ENCODE measurements at regions not wholly inside any gene's neighbourhood (a gene's known extent, or its start where the extent isn't known, plus 50 kb on each side); places are given as distances from the start of the nearest gene placed in this dataset.

DNA sequence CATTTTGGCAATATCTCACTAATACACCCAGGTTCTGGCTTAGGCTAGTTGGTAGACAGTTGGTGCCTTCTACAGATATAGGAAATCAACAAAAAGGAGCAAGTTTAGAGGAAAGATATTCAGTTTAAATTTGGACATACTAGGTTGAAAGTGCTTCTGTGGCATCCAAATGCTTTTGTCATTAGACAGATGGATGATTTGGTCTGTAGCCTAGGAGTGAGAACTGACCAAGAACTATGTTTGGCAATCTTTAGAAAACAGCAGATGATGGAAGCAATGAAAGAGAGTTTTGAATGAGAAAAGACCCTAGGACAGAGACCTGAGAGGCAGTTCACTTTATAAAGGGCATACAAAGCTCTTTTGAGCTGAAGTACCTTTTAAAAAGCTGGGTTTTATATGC lies 201.3 kb upstream of the FSHR start:
- Mint-ChIP-seq H3K9me3 (peaks cover 1 to 15% (median 8%) of the 10 kb centered on the region in 7 donors), H3K36me3 (no peaks in the 10 kb centered on the region), H3K4me1 (peaks cover 0 to 6% (median 0%) of the 10 kb centered on the region in 4 donors), H3K27ac (no peak overlapping the region), H3K27me3 (no peaks in the 10 kb centered on the region), H3K4me3 (no peak overlapping the region)
- ATAC-seq (ENCODE audit: low read depth in 2 of 2) (no peak), DNase-seq (no peak)
- Histone ChIP-seq H3K36me3 (ENCODE audit: control insufficient read depth, insufficient read depth, low read length) (no peaks in the 10 kb centered on the region), H3K27ac (ENCODE audit: insufficient read depth, low read length, poor library complexity, severe bottlenecking) (no peak overlapping the region), H3K27me3 (ENCODE audit: control insufficient read depth, insufficient read depth, low read length) (no peaks in the 10 kb centered on the region), H3K4me1 (ENCODE audit: control insufficient read depth, insufficient read depth, low read length, poor library complexity, severe bottlenecking) (no peaks in the 10 kb centered on the region), H3K4me3 (ENCODE audit: low read depth, low read length) (no peak overlapping the region), H3K9me3 (ENCODE audit: control insufficient read depth in 2 of 2, low read length in 2 of 2) (no peaks in the 10 kb centered on the region)

- H3K4me3 ChIP-seq (ENCODE audit: low read depth, low read length), result no peak overlapping the region
- Mint-ChIP-seq H3K9me3 (peaks cover 0 to 8% (median 0%) of the 10 kb centered on the region in 7 donors), H3K27me3 (no peaks in the 10 kb centered on the region), H3K36me3 (no peaks in the 10 kb centered on the region), H3K27ac (no peak overlapping the region), H3K4me1 (no peaks in the 10 kb centered on the region), H3K4me3 (no peak overlapping the region)
- DNase-seq (no peak), ATAC-seq (ENCODE audit: low read depth in 2 of 2) (no peak)
- H3K36me3 ChIP-seq (ENCODE audit: control insufficient read depth, insufficient read depth, low read length), result no peaks in the 10 kb centered on the region
- no peak overlapping the region for H3K27ac ChIP-seq (ENCODE audit: insufficient read depth, low read length, poor library complexity, severe bottlenecking)
- no peaks in the 10 kb centered on the region for H3K4me1 ChIP-seq (ENCODE audit: control insufficient read depth, insufficient read depth, low read length, poor library complexity, severe bottlenecking)
- no peaks in the 10 kb centered on the region for H3K9me3 ChIP-seq (ENCODE audit: control insufficient read depth in 2 of 2, low read length in 2 of 2)
- no peaks in the 10 kb centered on the region for H3K27me3 ChIP-seq (ENCODE audit: control insufficient read depth, insufficient read depth, low read length)
Measured at GRCh38 chr2:49351560-49351959, 197.2 kb upstream of the FSHR start.

- ATAC-seq (ENCODE audit: low read depth in 2 of 2) (no peak), DNase-seq (no peak)
- H3K9me3 ChIP-seq (ENCODE audit: control insufficient read depth in 2 of 2, low read length in 2 of 2), result no peaks in the 10 kb centered on the region
- no peak overlapping the region for H3K4me3 ChIP-seq (ENCODE audit: low read depth, low read length)
- no peaks in the 10 kb centered on the region for H3K36me3 ChIP-seq (ENCODE audit: control insufficient read depth, insufficient read depth, low read length)
- Mint-ChIP-seq H3K27me3 (no peaks in the 10 kb centered on the region), H3K9me3 (peaks cover 0 to 8% (median 0%) of the 10 kb centered on the region in 7 donors), H3K27ac (no peak overlapping the region), H3K36me3 (no peaks in the 10 kb centered on the region), H3K4me3 (no peak overlapping the region), H3K4me1 (no peaks in the 10 kb centered on the region)
- H3K4me1 ChIP-seq (ENCODE audit: control insufficient read depth, insufficient read depth, low read length, poor library complexity, severe bottlenecking), result no peaks in the 10 kb centered on the region
- H3K27ac ChIP-seq (ENCODE audit: insufficient read depth, low read length, poor library complexity, severe bottlenecking), result no peak overlapping the region
- no peaks in the 10 kb centered on the region for H3K27me3 ChIP-seq (ENCODE audit: control insufficient read depth, insufficient read depth, low read length)
Measured at GRCh38 chr2:49343638-49344037, 189.3 kb upstream of the FSHR start.

DNA sequence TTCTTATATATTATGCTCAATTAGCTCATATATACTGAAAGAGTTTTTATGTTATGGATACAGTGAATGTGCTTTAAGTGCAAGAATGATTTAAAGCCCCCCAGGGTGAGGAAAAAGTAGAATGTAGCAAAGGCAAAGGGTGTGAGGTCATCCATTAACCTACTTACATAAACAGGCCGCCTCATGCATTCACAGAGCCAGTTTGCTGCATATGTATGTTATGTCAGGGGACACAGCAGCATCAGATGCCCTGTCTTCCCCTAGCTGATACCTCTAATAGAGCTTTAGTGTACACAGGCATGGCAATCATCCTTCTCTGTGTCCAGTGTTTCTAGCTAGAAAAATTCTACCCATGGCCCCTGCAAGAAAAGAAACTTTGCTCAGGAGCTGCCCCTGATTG lies 187.8 kb upstream of the FSHR start:
- Histone ChIP-seq H3K4me1 (ENCODE audit: control insufficient read depth, insufficient read depth, low read length, poor library complexity, severe bottlenecking) (no peaks in the 10 kb centered on the region), H3K27me3 (ENCODE audit: control insufficient read depth, insufficient read depth, low read length) (no peaks in the 10 kb centered on the region), H3K27ac (ENCODE audit: insufficient read depth, low read length, poor library complexity, severe bottlenecking) (no peak overlapping the region), H3K9me3 (ENCODE audit: control insufficient read depth in 2 of 2, low read length in 2 of 2) (no peaks in the 10 kb centered on the region), H3K4me3 (ENCODE audit: low read depth, low read length) (no peak overlapping the region), H3K36me3 (ENCODE audit: control insufficient read depth, insufficient read depth, low read length) (no peaks in the 10 kb centered on the region)
- H3K36me3 Mint-ChIP-seq, result no peaks in the 10 kb centered on the region
- DNase-seq (no peak), ATAC-seq (ENCODE audit: low read depth in 2 of 2) (no peak)
- H3K27ac Mint-ChIP-seq, result no peak overlapping the region
- H3K4me1 Mint-ChIP-seq, result no peaks in the 10 kb centered on the region
- H3K27me3 Mint-ChIP-seq, result no peaks in the 10 kb centered on the region
- peaks cover 0 to 7% (median 0%) of the 10 kb centered on the region in 7 donors for H3K9me3 Mint-ChIP-seq
- no peak overlapping the region for H3K4me3 Mint-ChIP-seq

DNA sequence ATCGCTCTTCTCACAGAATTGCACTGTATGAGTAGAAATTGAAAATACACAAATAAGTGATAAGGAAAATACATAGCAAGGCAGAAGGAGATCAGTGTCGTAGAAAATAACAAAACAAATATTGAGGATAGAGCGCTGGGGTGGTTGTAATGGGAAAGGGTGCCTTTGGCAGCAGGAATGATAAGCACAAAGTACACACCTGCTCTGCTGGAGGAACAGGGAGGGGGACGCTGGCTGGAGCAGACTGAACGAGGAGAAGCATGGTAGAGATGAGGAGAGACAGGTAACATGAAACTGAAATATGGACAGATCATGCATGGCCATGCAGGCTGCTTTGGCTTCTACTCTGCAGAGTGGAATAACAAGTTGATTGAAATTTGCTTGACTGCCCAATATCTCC lies 181.2 kb upstream of the FSHR start:
- Mint-ChIP-seq H3K36me3 (no peaks in the 10 kb centered on the region), H3K9me3 (peaks cover 0 to 10% (median 2%) of the 10 kb centered on the region in 7 donors), H3K4me1 (no peaks in the 10 kb centered on the region), H3K27ac (no peak overlapping the region), H3K4me3 (no peak overlapping the region), H3K27me3 (no peaks in the 10 kb centered on the region)
- Histone ChIP-seq H3K9me3 (ENCODE audit: control insufficient read depth in 2 of 2, low read length in 2 of 2) (no peaks in the 10 kb centered on the region), H3K36me3 (ENCODE audit: control insufficient read depth, insufficient read depth, low read length) (no peaks in the 10 kb centered on the region), H3K27ac (ENCODE audit: insufficient read depth, low read length, poor library complexity, severe bottlenecking) (no peak overlapping the region), H3K4me3 (ENCODE audit: low read depth, low read length) (no peak overlapping the region), H3K27me3 (ENCODE audit: control insufficient read depth, insufficient read depth, low read length) (no peaks in the 10 kb centered on the region), H3K4me1 (ENCODE audit: control insufficient read depth, insufficient read depth, low read length, poor library complexity, severe bottlenecking) (no peaks in the 10 kb centered on the region)
- DNase-seq (no peak), ATAC-seq (ENCODE audit: low read depth in 2 of 2) (no peak)

DNA sequence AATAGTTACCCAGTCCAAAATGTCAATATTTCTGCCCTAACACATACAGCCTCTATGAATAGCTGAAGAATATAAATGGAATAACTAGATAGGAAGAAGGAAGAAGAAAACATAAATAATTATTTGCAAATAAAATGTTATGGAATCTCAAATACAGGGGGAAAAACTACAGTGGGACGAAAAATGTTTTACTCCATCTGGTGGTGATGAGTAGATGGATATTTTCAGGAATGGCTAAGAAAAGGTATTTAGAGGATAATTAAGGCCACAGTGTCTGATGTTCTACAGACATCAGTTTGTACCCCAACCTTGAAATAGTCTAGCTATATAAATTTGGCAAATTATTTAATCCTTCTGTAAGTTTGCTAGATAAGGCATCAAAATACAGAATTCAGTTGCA lies 178.1 kb upstream of the FSHR start:
- Histone ChIP-seq H3K27me3 (ENCODE audit: control insufficient read depth, insufficient read depth, low read length) (no peaks in the 10 kb centered on the region), H3K27ac (ENCODE audit: insufficient read depth, low read length, poor library complexity, severe bottlenecking) (no peak overlapping the region), H3K36me3 (ENCODE audit: control insufficient read depth, insufficient read depth, low read length) (no peaks in the 10 kb centered on the region), H3K4me3 (ENCODE audit: low read depth, low read length) (no peak overlapping the region), H3K4me1 (ENCODE audit: control insufficient read depth, insufficient read depth, low read length, poor library complexity, severe bottlenecking) (no peaks in the 10 kb centered on the region), H3K9me3 (ENCODE audit: control insufficient read depth in 2 of 2, low read length in 2 of 2) (no peaks in the 10 kb centered on the region)
- Mint-ChIP-seq H3K36me3 (no peaks in the 10 kb centered on the region), H3K27me3 (no peaks in the 10 kb centered on the region), H3K4me1 (no peaks in the 10 kb centered on the region), H3K27ac (no peak overlapping the region), H3K4me3 (no peak overlapping the region), H3K9me3 (peaks cover 0 to 10% (median 2%) of the 10 kb centered on the region in 7 donors)
- DNase-seq, result no peak
- no peak for ATAC-seq (ENCODE audit: low read depth in 2 of 2)

GRCh38 chr2:49318531-49318930 lies 164.2 kb upstream of the FSHR start:
- Histone ChIP-seq H3K4me3 (ENCODE audit: low read depth, low read length) (no peak overlapping the region), H3K27me3 (ENCODE audit: control insufficient read depth, insufficient read depth, low read length) (no peaks in the 10 kb centered on the region), H3K9me3 (ENCODE audit: control insufficient read depth in 2 of 2, low read length in 2 of 2) (peaks cover 0 to 4% of the 10 kb centered on the region in 2 experiments), H3K36me3 (ENCODE audit: control insufficient read depth, insufficient read depth, low read length) (no peaks in the 10 kb centered on the region), H3K27ac (ENCODE audit: insufficient read depth, low read length, poor library complexity, severe bottlenecking) (no peak overlapping the region), H3K4me1 (ENCODE audit: control insufficient read depth, insufficient read depth, low read length, poor library complexity, severe bottlenecking) (no peaks in the 10 kb centered on the region)
- Mint-ChIP-seq H3K9me3 (peaks cover 0 to 16% (median 5%) of the 10 kb centered on the region in 7 donors), H3K36me3 (no peaks in the 10 kb centered on the region), H3K27me3 (no peaks in the 10 kb centered on the region), H3K4me3 (no peak overlapping the region), H3K27ac (no peak overlapping the region), H3K4me1 (no peaks in the 10 kb centered on the region)
- DNase-seq (no peak), ATAC-seq (ENCODE audit: low read depth in 2 of 2) (no peak)

GRCh38 chr2:49309461-49309860 lies 155.1 kb upstream of the FSHR start:
- DNase-seq (no peak), ATAC-seq (ENCODE audit: low read depth in 2 of 2) (no peak)
- Mint-ChIP-seq H3K27ac (no peak overlapping the region), H3K9me3 (peaks cover 0 to 35% (median 3%) of the 10 kb centered on the region in 7 donors), H3K4me3 (no peak overlapping the region), H3K4me1 (no peaks in the 10 kb centered on the region), H3K27me3 (no peaks in the 10 kb centered on the region), H3K36me3 (no peaks in the 10 kb centered on the region)
- no peak overlapping the region for H3K27ac ChIP-seq (ENCODE audit: insufficient read depth, low read length, poor library complexity, severe bottlenecking)
- no peaks in the 10 kb centered on the region for H3K4me1 ChIP-seq (ENCODE audit: control insufficient read depth, insufficient read depth, low read length, poor library complexity, severe bottlenecking)
- H3K4me3 ChIP-seq (ENCODE audit: low read depth, low read length), result no peak overlapping the region
- no peaks in the 10 kb centered on the region for H3K27me3 ChIP-seq (ENCODE audit: control insufficient read depth, insufficient read depth, low read length)
- H3K36me3 ChIP-seq (ENCODE audit: control insufficient read depth, insufficient read depth, low read length), result no peaks in the 10 kb centered on the region
- H3K9me3 ChIP-seq (ENCODE audit: control insufficient read depth in 2 of 2, low read length in 2 of 2), result peaks cover 0 to 1% of the 10 kb centered on the region in 2 experiments
